ENCODE measurements at regions not wholly inside any gene's neighbourhood (a gene's known extent, or its start where the extent isn't known, plus 50 kb on each side); places are given as distances from the start of the nearest gene placed in this dataset.

- Histone ChIP-seq H3K4me3 (no peak overlapping the region), H3K9me3 (no peaks in the 10 kb centered on the region), H3K27me3 (no peaks in the 10 kb centered on the region), H3K36me3 (no peaks in the 10 kb centered on the region), H3K27ac (no peak overlapping the region), H3K4me1 (no peaks in the 10 kb centered on the region)
- intact Hi-C loops (cut with DNase I), result no loop called here
- ATAC-seq (no peak), DNase-seq (no peak)
- TF ChIP-seq, protein P1, sequence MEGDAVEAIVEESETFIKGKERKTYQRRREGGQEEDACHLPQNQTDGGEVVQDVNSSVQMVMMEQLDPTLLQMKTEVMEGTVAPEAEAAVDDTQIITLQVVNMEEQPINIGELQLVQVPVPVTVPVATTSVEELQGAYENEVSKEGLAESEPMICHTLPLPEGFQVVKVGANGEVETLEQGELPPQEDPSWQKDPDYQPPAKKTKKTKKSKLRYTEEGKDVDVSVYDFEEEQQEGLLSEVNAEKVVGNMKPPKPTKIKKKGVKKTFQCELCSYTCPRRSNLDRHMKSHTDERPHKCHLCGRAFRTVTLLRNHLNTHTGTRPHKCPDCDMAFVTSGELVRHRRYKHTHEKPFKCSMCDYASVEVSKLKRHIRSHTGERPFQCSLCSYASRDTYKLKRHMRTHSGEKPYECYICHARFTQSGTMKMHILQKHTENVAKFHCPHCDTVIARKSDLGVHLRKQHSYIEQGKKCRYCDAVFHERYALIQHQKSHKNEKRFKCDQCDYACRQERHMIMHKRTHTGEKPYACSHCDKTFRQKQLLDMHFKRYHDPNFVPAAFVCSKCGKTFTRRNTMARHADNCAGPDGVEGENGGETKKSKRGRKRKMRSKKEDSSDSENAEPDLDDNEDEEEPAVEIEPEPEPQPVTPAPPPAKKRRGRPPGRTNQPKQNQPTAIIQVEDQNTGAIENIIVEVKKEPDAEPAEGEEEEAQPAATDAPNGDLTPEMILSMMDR (IDR thresholded peaks at IDR 0.05), result no peak
These were observed 59.4 kb upstream of the COL13A1 start for GRCh38 chr10:69742356-69742695.

GRCh38 chr10:69742928-69743602 is 58.6 kb upstream of the COL13A1 start:
- Histone ChIP-seq H3K27me3 (no peaks in the 10 kb centered on the region), H3K9me3 (no peaks in the 10 kb centered on the region), H3K4me3 (no peak overlapping the region), H3K36me3 (no peaks in the 10 kb centered on the region), H3K27ac (no peak overlapping the region), H3K4me1 (no peaks in the 10 kb centered on the region)
- DNase-seq, result no peak
- intact Hi-C loops (cut with DNase I), result no loop called here
- TF ChIP-seq, protein P1 (IDR thresholded peaks at IDR 0.05), result peak; percentile 42
- ATAC-seq, result peak; percentile 49

- intact Hi-C loops (cut with DNase I), result no loop called here
These were observed 56.7 kb upstream of the COL13A1 start for GRCh38 chr10:69744971-69745370.

GRCh38 chr10:69745698-69746097 is 56.0 kb upstream of the COL13A1 start:
- H3K27ac ChIP-seq, result no peak overlapping the region

More at GRCh38 chr10:69744971-69745370, 56.7 kb upstream of the COL13A1 start:
- DNase-seq, result no peak
- TF ChIP-seq, protein P1 (IDR thresholded peaks at IDR 0.05), result no peak
- no peak for ATAC-seq
- Histone ChIP-seq H3K36me3 (no peaks in the 10 kb centered on the region), H3K4me1 (no peaks in the 10 kb centered on the region), H3K27me3 (no peaks in the 10 kb centered on the region), H3K9me3 (no peaks in the 10 kb centered on the region), H3K27ac (no peak overlapping the region), H3K4me3 (no peak overlapping the region)

DNA sequence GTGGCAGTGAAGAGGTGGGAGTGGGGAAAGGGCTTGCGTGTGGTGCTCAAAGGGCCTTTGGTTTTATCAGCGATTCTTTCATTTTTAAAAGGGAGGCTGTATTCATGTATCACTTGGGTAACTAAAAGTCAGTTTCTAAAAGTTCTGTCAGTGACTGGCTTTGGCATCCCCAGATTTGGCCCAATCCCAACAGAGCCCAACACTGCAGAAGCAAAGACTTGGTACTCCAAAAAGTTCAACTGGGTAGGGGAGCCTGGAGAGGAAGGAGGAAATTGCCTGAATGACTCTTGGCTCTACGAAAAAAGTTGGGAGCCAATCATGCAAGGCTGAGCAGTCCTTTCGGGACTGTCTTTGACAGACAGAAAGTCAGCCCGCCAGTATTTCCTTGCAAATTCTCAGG is 54.5 kb upstream of the COL13A1 start:
- Histone ChIP-seq H3K4me3 (no peak overlapping the region), H3K4me1 (no peaks in the 10 kb centered on the region), H3K9me3 (no peaks in the 10 kb centered on the region), H3K36me3 (no peaks in the 10 kb centered on the region), H3K27me3 (no peaks in the 10 kb centered on the region), H3K27ac (no peak overlapping the region)
- TF ChIP-seq, protein P1 (IDR thresholded peaks at IDR 0.05), result no peak
- intact Hi-C loops (cut with DNase I), result no loop called here
- no peak for ATAC-seq
- DNase-seq, result no peak

More at GRCh38 chr10:69745698-69746097, 56.0 kb upstream of the COL13A1 start:
- no peaks in the 10 kb centered on the region for H3K4me1 ChIP-seq
- H3K9me3 ChIP-seq, result no peaks in the 10 kb centered on the region
- H3K27me3 ChIP-seq, result no peaks in the 10 kb centered on the region
- ATAC-seq (no peak), DNase-seq (no peak)
- H3K4me3 ChIP-seq, result no peak overlapping the region
- intact Hi-C loops (cut with DNase I), result no loop called here
- TF ChIP-seq, protein P1 (IDR thresholded peaks at IDR 0.05), result no peak
- H3K36me3 ChIP-seq, result no peaks in the 10 kb centered on the region

- ATAC-seq (peak; percentile 72), DNase-seq (no peak)
- TF ChIP-seq, protein P1 (IDR thresholded peaks at IDR 0.05), result no peak
- no peaks in the 10 kb centered on the region for H3K36me3 ChIP-seq
- no peak overlapping the region for H3K4me3 ChIP-seq
- no peaks in the 10 kb centered on the region for H3K4me1 ChIP-seq
- no peaks in the 10 kb centered on the region for H3K27me3 ChIP-seq
- intact Hi-C loops (cut with DNase I), result no loop called here
- H3K27ac ChIP-seq, result no peak overlapping the region
- no peaks in the 10 kb centered on the region for H3K9me3 ChIP-seq
These were observed 53.1 kb upstream of the COL13A1 start for GRCh38 chr10:69748621-69749020.
